Endothelial cell of hepatic sinusoid (primary cell): ENCODE measurements at regions not wholly inside any gene's neighbourhood (a gene's known extent, or its start where the extent isn't known, plus 50 kb on each side); places are given as distances from the start of the nearest gene placed in this dataset.

Source experiments
- in situ Hi-C: cut with HindIII; loops from 2 replicates; pipeline ENCODE4 v1.10.0; 2017; ENCODE audit warnings: low sequenced_read_pairs

DNA sequence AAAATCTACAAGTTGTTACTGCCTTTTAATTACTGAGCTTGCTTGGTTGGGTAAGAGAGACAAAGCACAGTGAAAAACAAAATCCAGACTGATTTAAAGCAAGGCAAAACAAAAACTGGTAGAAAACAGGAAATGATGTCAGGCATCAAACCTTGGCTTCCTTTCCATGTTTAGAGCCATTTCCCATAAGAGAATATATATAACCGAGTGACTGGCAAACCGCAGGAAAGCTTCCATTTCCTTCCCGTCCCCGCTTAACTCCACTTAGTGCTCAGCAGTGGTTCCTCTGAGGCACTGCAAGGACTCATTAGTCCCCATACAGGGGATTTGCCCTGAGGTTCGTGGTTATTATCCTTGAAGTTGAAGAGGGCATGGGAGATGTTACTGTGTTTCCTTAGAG, 446.3 kb downstream of the LPIN1 start:
- in situ Hi-C loops: no loop called here

DNA sequence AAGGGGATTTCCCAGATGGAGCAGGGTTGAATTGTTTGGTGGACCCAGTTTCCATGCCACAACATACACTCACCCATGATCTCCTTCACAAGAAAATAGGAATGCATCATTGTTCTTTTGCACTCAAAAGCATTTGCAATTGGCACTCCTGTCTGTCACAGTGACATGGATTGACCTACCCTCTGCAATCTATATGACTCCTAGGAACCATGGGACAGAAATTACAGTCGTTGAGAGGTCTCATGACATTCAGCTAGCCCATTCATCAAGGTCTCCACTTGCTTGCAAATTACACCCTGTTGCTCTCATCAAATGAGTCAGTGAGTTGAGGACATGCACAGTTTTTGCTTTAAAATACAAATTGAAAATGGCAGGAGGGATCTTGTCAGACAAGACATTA, 448.5 kb downstream of the LPIN1 start:
- in situ Hi-C loops: no loop called here

DNA sequence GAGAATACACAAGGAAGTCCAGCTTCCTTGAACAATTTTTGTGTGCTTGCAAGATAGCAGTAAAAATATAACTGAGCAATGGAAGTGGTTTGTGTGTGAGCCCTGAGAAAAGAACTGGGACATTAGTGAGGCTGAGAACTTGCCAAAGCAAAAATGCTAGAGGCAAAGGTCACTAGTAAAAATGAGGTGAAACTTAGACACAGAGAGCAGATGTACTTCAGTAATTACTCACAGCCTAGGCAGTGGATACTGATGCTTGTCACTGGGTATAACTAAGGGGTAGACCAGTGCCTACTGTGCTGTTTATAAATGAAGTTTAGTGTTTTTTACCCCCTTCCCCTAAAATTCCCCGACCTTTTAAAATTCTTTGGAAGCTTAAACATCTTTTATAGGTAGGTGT, 450.1 kb downstream of the LPIN1 start:
- in situ Hi-C loops: no loop called here

DNA sequence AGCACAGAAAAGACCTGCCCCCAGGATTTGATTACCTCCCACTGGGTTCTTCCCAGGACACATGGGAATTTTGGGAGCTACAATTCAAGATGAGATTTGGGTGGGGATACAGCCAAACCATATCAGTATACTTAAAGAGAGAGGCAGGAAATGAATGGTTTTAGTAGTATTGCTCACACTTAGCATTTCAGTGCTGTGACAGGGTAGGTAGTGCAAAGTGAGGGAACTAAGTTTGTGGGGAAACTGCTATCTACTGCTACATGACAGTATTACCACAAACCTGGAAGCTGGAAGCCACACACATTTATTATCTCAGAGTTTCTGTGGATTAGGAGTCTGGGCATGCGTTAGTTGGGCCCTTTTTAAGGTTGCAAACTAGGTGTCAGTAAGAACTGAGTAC, 450.7 kb downstream of the LPIN1 start:
- in situ Hi-C loops: no loop called here

DNA sequence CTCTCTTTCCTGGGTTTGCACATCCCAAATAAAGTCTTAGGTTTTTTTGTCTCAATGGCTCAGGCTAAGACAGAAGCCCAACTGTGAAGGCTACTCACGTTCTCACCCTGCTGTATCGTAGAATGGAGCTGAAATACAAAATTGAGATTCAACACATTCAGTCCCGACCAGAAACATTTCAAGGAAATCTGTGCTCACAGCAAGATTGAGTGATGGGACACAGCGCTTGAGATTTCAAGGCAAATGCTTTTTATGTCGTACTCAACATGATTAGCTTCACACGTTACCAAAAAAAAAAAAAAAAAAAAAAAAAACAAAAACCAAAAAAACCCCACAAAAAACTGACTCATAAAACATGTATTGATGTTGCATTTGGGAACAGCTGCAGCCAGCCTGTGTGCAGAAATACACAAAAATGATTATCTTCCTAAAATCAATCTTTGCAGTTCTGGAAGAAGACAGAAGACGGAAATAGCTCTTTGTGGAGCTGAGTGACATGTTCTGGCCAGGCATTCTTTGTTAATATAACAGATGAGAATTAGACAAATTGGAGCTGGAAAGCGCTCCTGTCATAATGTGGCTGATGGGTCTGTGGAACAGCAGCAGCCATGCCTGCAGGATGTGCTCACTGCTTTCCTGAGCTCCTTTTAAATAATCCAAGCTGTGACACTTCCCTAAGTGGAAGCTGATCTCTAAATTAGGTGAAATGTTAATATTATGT, 453.2 kb downstream of the LPIN1 start:
- in situ Hi-C loops: no loop called here

DNA sequence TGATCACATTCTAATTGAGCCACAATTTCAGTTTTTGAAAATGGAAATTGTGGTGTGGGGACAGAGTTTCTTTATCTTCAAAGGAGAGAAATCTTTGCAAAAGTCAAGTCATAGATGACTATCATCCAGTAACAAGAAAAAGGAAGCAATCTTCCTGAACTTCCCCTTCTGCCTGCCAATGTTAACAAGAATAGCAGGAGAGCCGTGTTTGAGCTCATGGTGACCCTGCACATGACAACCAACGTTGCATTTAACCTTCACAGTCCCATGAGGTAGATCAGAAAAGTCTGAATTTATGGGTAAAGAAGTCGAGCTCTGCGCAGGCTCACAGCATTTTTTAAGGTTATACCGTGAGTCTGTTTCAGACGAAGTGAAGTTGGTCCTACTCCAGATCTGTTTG, 454.9 kb downstream of the LPIN1 start:
- in situ Hi-C loops: no loop called here

DNA sequence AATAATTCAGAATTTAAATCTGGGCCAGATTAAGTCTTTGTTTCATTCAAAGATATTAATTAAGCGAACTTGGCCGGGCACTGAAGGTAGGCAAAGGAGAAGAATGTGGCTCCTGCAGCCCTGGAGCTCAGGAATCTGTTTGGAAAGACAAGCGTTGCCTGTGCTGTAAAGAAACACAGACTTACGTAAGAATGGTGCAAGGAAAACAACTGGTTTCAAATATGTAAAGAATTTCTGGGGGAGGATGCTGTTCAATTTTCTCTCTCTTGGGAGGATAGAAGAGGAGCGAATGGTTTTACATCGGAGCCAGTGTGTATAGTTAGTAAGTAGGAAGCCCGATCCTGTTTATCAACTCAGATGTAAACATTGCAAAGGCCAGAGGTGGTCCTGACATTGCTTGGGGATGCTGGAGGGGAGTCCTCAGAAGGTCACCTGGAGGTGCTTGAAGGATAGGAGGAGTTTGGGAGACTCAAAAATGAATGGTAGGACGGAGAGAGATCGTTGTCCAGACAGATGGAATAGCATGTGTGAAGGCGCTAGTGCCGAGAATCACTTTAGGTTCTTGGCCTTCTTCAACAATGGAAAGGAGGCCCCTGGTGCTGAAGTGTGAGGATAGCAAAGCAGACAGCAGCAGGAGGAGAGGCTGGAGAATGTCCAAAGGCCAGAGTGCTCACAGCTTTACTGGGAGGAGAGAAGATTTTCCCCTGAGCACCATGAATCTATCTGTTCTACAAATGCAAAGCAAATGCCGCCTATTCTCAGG, 456.1 kb downstream of the LPIN1 start:
- in situ Hi-C loops: no loop called here

DNA sequence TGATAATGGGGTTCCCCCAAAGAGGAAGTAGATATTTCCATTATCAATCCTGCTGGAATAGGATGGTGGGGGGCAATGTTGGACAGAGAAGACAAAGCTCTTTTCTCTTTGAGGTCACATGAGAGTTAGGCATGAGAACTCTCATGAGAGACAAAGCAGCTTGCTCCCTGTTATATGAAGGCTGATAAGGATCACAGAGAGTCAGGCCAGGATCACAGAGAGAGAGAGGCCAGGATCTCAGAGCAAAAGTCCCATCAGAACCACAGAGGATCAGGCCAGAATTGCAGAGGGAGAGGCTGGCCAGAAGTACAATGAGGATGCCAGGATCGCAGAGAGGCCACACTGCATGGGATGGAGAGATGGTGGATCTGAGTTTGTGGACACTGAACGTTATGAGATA, 457.1 kb downstream of the LPIN1 start:
- in situ Hi-C loops: no loop called here

DNA sequence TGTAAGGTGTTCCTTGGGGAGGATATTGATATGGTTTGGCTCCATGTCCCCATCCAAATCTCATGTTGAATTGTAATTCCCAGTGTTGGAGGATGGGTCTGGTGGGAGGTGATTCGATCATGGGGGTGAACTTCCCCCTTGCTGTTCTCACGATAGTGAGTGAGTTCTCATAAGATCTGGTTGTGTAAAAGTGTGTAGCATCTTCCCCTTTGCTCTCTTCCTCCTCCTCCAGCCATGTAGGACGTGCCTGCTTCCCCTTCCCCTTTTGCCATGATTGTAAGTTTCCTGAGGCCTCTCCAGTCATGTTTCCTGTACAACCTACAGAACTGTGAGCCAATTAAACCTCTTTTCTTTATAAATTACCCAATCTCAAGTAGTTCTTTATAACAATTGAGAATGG, 458.7 kb downstream of the LPIN1 start:
- in situ Hi-C loops: loop anchor here (5.0 kb wide), 1 partner anchor 47 kb away; no protein-coding TSS in a partner anchor

DNA sequence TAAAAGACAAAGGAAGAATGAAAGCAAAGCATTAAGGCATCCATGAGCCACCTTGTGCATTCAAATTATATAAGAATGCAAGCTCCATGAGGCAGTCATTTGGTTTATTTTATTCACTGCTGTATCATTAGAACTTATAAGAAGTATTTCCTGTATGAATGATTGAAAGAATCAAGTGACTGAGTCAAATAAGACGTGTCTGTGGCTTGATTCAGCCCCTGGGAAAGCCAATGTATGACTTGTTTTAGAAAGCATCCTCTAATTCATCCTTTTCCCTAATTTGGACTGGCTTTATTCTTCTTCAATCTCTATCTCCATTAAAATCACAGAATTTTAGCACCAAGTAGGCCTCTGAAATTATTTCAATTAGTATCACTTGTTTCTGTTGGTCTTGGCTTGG, 461.1 kb downstream of the LPIN1 start:
- in situ Hi-C loops: loop anchor here (5.0 kb wide), 1 partner anchor 45 kb away; no protein-coding TSS in a partner anchor

DNA sequence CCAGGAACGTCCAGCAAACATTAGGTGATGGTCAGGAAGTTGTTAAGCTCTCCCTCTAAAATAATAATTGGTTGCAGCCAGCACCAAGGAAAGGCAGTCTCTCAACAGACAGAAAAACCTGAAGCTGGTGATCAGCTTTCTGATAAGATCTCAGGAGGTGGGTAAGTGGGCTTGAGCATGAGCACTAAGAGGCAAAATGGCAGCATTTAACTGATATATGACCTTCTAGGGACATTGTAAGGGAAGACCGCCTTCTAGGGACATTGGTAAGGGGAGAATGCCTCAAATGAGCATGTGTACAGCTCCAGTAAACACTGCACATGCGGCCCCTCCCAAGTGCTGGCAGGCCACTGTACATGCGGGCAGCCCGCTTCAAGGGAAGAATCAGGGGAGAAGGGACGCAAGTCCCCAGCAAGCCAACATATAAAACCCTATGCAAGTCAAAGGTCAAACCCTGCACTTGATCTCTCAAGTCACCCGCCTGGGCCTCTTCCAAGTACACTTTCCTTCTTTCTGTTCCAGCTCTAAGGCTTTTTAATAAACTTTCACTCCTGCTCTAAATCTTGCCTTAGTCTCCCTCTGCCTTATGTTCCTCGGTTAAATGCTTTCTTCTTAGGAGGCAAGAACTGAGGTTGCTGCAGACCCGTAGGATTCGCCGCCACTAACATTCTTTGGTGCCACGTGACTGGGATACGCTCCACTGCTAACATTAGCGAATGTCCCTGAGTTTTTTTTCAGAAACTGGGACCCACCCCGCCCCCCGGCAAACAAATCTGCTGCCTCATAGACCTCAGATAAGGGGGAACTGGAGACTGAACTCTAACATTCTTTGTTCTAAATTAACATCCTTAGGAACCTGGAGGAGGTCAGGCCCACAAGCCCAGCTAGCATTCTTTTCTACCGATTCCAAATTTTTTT, 463.8 kb downstream of the LPIN1 start:
- in situ Hi-C loops: no loop called here

DNA sequence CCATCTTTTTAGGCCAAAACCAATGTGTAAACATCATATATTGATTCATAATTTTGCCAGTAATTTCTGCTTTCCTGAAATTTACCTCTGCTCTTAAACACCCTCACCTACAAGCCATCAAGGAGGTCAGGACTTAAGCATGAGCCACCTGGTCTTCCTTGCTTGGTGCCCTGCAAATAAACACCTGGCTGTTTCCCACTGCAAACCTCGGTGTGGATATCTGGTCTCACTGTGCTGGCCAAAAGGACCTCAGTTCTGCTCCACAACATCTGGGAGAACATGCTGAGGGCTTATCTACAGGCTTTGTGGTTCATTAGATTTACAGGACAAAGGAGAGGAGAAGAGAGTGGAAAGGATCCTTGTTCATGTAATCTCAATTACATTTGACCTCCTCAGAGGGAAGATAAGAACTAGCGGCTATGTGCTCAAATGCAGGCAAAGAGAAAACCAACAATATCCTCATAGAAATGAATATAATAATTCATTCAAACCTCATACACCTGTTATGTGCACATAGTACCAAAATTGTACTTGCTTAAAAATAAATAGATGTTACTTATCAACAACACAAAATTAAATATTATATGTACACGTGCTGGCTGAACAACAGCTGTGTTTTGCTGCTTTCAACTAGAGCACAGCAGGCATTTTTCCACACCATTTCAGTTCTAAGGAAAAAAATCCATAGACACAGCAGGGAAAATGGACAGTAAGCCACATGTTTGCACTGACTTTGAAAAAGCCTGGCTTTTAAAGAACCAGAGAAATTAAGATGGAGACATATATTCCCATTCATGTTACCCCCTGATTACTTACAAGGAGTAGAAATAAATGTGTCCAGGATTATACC, 465.1 kb downstream of the LPIN1 start:
- in situ Hi-C loops: no loop called here

DNA sequence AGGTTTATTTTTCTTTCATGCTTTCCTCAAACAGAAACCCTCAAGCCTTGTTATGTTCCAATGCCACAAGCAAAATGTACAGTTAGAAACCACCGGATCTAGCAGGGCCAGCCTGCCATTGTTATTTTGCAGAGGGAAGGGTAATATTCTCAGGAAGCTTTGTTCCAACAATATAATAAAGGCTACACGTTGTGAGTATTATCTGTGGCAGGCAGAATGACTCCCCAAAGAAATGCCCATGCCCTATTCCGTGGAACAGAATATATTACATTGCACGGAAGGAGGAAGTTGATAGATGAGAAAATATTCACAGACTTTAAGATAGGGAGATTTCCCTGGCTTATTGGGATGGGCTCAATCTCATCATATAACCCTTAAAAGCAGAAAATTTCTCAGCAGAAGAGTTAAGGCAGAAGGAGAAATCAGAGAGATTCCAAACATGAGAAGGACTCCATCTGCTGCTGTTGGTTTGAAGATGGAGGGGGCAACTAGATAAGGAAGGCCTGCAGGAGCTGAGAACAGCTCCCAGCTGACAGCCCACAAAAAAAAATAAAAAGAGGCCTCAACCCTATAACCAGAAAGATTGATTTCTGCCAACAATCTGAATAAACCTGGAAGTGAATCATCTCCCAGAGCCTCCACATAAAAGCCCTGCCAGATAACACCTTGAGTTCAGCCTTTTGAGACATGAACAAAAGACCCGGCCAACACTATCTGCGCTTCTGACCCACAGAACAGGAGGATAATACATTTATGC, 466.6 kb downstream of the LPIN1 start:
- in situ Hi-C loops: no loop called here

DNA sequence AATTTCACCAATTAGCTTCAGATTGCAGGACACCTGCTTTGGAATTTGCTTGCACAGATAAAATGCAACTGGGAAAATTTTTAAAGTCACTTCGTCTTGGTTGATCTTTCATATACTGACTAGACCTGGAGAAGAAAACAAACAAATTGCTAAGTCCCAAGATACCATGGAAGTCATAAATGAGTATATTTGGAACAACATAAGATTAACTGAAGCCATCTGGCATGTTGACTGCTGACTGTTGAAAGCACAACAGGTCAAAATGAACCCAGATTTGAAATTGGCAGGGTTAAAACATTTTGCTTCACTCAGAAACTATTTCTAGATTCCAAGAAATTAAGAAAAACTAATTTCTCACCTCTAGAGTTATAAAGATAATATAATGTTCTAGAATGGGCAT, 470.7 kb downstream of the LPIN1 start:
- in situ Hi-C loops: no loop called here

DNA sequence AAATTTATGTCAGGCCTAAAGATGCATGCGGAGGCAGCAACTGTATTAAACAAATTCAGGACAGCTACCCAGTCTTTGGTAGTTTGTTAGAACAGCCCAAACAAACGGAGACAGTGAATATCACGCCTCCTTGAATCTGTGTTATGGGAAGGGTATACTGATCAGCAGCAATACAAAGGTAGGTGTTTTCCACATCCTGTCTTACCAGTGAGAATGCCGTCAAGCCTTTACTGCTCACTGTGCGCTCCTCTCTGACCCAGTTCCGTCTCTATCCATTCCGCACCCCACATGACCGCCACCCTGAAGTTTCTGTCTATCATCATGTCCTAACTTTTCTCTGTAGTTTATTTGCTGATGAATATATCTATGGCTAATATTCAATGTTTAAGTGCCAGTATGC, 473.3 kb downstream of the LPIN1 start:
- in situ Hi-C loops: no loop called here

DNA sequence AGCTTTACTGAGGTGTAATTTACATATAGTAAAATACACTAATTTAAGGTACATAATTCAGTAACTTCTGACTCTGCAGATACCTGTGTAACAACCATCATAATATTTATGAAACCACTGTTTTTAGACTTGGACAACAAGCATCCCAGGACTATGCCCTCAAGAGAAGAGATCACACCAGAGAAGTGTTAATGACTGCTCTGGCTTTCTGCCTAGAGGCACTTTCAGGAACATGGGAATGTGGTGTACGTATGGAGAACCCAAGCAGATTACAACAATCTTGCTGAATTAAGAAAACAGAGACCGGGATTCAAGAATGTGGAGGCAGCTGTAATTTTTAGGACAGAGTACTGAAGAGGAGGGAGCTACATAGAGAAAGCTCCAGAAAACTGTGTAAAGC, 475.2 kb downstream of the LPIN1 start:
- in situ Hi-C loops: no loop called here

DNA sequence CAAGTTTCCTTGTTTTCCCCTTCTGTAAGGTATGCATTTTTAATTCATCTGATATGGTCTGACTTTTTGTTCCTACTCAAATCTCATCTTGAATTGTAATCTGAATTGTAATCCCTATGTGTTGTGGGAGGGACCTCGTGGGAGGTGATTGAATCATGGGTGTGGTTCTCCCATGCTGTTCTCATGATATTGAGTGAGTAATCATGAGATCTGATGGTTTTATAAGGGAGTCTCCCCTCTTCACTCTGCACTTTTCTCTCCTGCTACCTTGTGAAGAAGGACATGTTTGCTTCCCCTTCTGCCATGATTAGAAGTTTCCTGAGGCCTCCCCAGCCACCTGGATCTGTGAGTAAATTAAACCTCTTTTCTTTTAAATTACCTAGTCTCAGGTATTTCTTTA, 476.1 kb downstream of the LPIN1 start:
- in situ Hi-C loops: no loop called here

DNA sequence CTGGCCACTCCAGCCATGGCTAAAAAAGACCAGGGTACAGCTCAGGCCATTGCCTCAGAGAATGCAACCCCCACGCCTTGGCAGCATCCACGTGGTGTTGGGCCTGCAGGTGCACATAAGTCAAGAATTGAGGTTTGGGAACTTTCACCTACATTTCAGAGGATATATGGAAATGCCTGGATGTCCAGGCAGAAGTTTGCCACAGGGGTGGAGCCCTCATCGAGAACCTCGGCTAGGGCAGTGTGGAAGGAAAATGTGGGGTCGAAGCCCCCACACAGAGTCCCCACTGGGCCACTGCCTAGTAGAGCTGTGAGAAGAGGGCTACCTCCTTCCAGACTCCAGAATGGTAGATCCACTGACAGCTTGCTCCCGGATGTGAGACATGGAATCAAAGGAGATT, 477.3 kb downstream of the LPIN1 start:
- in situ Hi-C loops: no loop called here

DNA sequence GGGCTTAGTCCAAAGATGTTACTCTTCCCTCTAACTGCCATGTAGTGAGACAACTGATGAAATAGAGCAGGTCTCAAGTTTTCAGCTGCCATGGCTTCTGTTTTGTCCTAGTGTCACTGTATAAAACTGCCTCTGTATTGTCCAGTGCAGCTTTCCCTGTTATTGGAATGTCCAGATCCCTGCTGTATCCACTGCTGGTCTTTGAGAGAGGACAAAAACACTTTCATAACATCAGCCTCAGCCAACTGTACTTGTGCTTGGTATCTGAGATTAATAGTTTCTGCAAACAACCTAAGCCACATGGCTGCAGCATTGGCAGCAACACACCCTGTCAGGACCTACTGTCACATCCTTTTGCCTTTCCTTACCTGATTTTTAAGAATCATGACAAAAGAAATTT, 480.2 kb downstream of the LPIN1 start:
- in situ Hi-C loops: no loop called here
